ENCODE measurements at regions not wholly inside any gene's neighbourhood (a gene's known extent, or its start where the extent isn't known, plus 50 kb on each side); places are given as distances from the start of the nearest gene placed in this dataset.
"Not testable (repeated sequence)": the region's sequence is repeated elsewhere in the genome, so short reads cannot be mapped to it uniquely, and the experiment has no call there.

DNA sequence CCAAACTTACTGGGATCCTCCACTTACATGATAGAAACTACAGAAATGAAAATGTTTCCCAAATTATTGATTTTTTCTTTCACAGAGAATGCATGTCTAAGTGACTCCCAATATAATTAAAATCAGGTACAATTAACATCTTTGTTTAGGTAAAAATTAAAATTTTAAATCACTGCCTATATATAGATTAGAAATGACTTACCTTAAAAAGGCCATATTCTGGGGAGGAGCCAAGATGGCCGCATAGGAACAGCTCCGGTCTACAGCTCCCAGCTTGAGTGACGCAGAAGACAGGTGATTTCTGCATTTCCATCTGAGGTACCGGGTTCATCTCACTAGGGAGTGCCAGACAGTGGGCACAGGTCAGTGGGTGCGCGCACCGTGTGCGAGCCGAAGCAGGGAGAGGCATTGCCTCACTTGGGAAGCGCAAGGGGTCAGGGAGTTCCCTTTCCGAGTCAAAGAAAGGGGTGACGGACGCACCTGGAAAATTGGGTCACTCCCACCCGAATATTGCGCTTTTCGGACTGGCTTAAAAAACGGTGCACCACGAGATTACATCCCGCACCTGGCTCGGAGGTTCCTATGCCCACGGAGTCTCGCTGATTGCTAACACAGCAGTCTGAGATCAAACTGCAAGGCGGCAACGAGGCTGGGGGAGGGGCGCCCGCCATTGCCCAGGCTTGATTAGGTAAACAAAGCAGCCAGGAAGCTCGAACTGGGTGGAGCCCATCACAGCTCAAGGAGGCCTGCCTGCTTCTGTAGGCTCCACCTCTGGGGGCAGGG is 757.9 kb downstream of the C4orf33 start:
- not testable (repeated sequence) for TF ChIP-seq POLR2A (IDR thresholded peaks at IDR 0.05)
- TF ChIP-seq, protein P1, sequence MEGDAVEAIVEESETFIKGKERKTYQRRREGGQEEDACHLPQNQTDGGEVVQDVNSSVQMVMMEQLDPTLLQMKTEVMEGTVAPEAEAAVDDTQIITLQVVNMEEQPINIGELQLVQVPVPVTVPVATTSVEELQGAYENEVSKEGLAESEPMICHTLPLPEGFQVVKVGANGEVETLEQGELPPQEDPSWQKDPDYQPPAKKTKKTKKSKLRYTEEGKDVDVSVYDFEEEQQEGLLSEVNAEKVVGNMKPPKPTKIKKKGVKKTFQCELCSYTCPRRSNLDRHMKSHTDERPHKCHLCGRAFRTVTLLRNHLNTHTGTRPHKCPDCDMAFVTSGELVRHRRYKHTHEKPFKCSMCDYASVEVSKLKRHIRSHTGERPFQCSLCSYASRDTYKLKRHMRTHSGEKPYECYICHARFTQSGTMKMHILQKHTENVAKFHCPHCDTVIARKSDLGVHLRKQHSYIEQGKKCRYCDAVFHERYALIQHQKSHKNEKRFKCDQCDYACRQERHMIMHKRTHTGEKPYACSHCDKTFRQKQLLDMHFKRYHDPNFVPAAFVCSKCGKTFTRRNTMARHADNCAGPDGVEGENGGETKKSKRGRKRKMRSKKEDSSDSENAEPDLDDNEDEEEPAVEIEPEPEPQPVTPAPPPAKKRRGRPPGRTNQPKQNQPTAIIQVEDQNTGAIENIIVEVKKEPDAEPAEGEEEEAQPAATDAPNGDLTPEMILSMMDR (IDR thresholded peaks at IDR 0.05) = not testable (repeated sequence)
